Fibroblast of upper back skin (primary cell): ENCODE measurements at regions not wholly inside any gene's neighbourhood (a gene's known extent, or its start where the extent isn't known, plus 50 kb on each side); places are given as distances from the start of the nearest gene placed in this dataset.

Source experiments
- DNase-seq: peaks from one replicate; pipeline ENCODE4 v3.0.0-alpha.2; 2013

DNA sequence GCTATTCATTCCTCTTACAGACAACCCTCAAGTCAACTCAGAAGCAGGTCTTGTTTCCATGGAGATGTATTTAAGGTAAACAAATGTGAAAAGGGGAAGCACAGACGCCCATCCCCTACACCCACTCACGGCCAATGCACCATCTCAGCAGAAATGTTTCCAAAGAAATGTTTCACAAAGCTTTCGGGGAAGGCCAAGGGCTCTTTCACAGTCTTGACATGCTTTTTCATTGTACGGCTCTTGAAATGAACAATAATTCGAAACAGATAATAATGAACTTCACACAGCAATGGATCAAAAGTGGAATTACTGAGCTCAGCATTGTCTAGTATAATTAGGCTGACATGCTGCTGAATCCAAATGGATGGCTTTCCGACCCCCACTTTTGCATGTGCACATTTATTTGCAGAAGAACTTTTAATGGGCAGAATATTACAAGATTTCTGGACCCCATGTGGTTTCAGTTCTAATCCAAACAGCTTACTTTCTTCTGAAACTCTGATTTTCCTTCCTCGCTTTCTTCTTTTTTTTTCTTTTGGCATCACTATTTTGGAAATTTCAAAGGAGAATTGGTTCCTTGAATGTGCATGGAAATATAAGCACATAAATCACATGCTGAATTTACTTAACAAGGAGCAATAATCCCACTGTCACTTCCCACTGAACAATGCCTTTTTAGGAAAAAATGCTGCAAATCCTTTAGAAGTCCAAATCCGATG lies 160.9 kb downstream of the SMIM20 start:
- no peak for DNase-seq

- DNase-seq = no peak
Observed at GRCh38 chr4:26075583-26075982, 161.6 kb downstream of the SMIM20 start.

- DNase-seq = peak; percentile 27
Observed at GRCh38 chr4:26076000-26076587, 162.1 kb downstream of the SMIM20 start.

- peak; percentile 29 for DNase-seq
Observed at GRCh38 chr4:26076896-26077295, 162.9 kb downstream of the SMIM20 start.

- DNase-seq = no peak
Observed at GRCh38 chr4:26077756-26078155, 163.7 kb downstream of the SMIM20 start.

- DNase-seq = no peak
Observed at GRCh38 chr4:26080870-26081628, 167.0 kb downstream of the SMIM20 start.

- DNase-seq = peak; percentile 42
Observed at GRCh38 chr4:26081795-26082498, 167.9 kb downstream of the SMIM20 start.

- no peak for DNase-seq
Observed at GRCh38 chr4:26082565-26082964, 168.5 kb downstream of the SMIM20 start.

GRCh38 chr4:26083987-26084386 lies 170.0 kb downstream of the SMIM20 start:
- peak; percentile 96 for DNase-seq

GRCh38 chr4:26084414-26084813 lies 170.4 kb downstream of the SMIM20 start:
- no peak for DNase-seq

GRCh38 chr4:26085551-26085950 lies 171.5 kb downstream of the SMIM20 start:
- DNase-seq = no peak

GRCh38 chr4:26086621-26087441 lies 172.8 kb downstream of the SMIM20 start:
- DNase-seq = peak; percentile 32

DNA sequence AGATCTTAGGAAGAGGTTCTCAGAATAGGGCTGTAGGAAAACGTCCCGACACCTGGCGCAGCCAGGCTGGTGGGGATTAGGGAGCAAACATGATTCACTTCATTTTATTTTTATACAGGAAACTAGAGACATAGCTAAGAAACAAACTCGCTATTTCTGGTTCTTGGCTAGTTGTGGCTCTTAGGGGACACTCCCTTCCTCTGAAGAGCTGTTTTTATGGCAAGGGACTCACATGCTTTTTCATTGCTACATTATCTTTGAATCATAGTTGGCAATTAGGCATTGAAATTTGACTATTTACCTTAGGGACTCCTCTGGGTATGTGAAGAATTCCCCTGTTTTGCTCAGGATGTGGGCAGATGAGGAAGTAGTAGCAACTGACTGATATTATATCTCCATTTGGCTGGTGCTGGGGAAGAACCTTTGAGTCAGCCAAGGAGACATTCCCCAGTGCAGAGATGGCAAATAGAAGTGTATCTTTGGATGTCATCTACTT lies 174.5 kb downstream of the SMIM20 start:
- peak; percentile 66 for DNase-seq

DNA sequence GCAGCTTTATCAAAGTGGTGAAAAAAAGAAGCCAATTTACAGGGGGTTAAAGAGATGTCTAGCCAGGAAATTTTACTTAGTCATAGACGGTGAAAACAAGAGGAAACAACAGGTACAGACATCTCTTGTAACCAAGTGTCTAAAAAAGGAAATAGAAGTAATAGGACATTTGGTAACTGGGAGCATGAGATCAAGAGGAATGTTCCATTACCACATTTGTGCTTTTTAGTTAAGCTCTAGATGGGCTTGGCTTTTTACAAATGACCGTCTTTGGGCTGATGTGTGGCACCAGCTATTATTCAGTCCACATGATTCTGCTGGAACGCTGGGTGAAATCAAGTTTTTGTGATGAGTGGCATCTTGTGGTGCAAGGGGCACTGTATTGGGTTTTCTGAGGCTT lies 179.5 kb downstream of the SMIM20 start:
- no peak for DNase-seq

- DNase-seq = no peak
Observed at GRCh38 chr4:26094076-26094475, 180.1 kb downstream of the SMIM20 start.

- DNase-seq = no peak
Observed at GRCh38 chr4:26094911-26095310, 180.9 kb downstream of the SMIM20 start.

DNA sequence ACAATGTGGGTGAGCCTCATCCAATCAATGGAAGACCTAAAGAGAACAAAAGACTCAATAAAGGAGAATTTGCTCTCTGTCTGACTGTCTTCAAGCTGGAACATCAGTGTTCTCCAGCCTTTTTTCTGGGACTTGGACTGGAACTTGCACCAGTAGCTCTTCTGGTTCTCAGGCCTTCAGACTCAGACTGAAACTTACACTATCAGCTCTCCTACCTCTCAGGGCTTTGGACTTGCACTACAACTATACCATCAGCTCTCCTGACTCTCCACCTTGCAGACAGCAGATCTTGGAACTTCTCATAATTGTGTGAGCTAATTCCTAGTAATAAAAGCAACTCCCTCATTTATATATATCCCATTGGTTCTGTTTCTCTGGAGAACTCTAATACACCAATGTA lies 185.9 kb downstream of the SMIM20 start:
- no peak for DNase-seq

- DNase-seq = no peak
Observed at GRCh38 chr4:26101011-26101410, 187.0 kb downstream of the SMIM20 start.

- DNase-seq = no peak
Observed at GRCh38 chr4:26104056-26104685, 190.2 kb downstream of the SMIM20 start.

GRCh38 chr4:26105337-26105736 lies 191.3 kb downstream of the SMIM20 start:
- DNase-seq = no peak

DNA sequence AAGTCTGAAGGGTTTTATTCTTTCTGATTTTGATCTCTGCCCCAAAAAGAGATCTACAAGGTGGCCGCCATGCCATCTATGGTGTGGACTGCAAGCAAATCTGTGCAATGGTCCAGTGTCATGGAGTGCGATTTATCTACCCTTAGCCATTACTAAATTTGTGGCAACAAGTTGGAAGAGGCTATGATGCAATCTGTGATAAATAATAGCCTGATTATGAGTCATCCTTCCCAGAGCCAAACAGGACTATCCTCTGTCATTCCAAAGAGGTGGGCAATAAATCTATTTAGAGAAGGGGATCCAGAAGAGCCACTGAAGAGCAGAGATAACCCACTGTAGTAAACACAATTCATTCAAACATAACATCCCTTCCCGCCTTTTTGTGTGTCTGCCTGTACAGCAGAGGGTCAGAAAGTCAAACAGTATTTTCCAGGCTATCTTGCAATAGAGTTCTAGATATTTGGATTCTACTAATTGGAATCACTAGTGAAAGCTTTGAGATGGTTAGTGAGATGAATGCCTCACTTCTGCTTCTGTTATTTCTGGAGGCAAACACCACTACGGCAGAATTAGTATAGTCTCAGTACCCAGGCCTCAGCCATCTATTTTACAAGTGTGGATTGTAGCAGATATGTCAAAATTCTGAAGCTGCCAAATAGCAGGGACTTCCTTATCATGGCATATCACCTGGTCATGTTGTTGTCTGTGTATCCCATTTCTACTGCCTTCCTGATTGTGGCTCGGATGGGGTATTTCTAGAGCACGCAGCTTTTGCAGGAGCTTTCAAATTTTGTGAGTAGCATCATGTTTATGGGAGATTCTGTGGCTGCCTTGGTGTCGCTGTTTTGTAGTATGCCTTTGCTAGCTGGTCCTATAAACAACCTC lies 192.0 kb downstream of the SMIM20 start:
- DNase-seq = peak; percentile 58
